H1 (cell line): ENCODE measurements at regions not wholly inside any gene's neighbourhood (a gene's known extent, or its start where the extent isn't known, plus 50 kb on each side); places are given as distances from the start of the nearest gene placed in this dataset.

Experiments
- CTCF ChIA-PET: fragments of 300-600 bp; sonication (Branson Sonifier 250); formaldehyde crosslinking; loops from one replicate; lab custom pipeline; 2021; ENCODE audit not compliant: partially characterized antibody; lab: Charles Lee
- POLR2A ChIA-PET: fragments of 300-600 bp; sonication (Branson Sonifier 250); formaldehyde crosslinking; loops from one replicate; lab custom pipeline; 2021; ENCODE audit warnings: inconsistent platforms; ENCODE audit not compliant: partially characterized antibody; lab: Charles Lee
- DNase-seq, 2 experiments: peaks; one replicate each; pipeline versions ENCODE4 v3.0.0 to v3.0.0-alpha.2; 2010 to 2022; ENCODE audit warnings: low spot score in 2 of 2, low read depth in 1 of 2, mixed read lengths in 1 of 2
- FAIRE-seq: peaks from 2 replicates; lab custom pipeline; 2011; peaks lifted over from hg19 to GRCh38; lab: Jason Lieb, UNC
- H2AFZ ChIP-seq: 2 replicates; pipeline ENCODE4 v1.8.1; 2012; ENCODE audit warnings: low read length, inconsistent platforms
- H2AK5ac ChIP-seq: 2 replicates; pipeline ENCODE4 v1.6.1; 2013; ENCODE audit warnings: low read depth, low read length
- H2BK120ac ChIP-seq: replicated peaks from 2 replicates; pipeline ENCODE3; 2013; ENCODE audit warnings: low read depth, low read length, inconsistent platforms
- H2BK12ac ChIP-seq: 2 replicates; pipeline ENCODE4 v1.6.1; 2013; ENCODE audit warnings: low read depth, low read length
- H2BK15ac ChIP-seq: 2 replicates; pipeline ENCODE4 v1.6.1; 2013; ENCODE audit warnings: low read length
- H2BK20ac ChIP-seq: 2 replicates; pipeline ENCODE4 v1.6.1; 2013; ENCODE audit warnings: low read length
- H2BK5ac ChIP-seq: 2 replicates; pipeline ENCODE4 v1.6.1; 2013; ENCODE audit warnings: low read depth, low read length
- H3K14ac ChIP-seq: 2 replicates; pipeline ENCODE4 v1.6.1; 2013; ENCODE audit warnings: inconsistent platforms; ENCODE audit not compliant: insufficient read length
- H3K18ac ChIP-seq: 2 replicates; pipeline ENCODE4 v1.6.1; 2013; ENCODE audit warnings: low read length; ENCODE audit errors: extremely low read depth
- H3K23ac ChIP-seq: 2 replicates; pipeline ENCODE4 v1.6.1; 2013; ENCODE audit warnings: inconsistent platforms; ENCODE audit not compliant: insufficient read length
- H3K23me2 ChIP-seq: 2 replicates; pipeline ENCODE4 v1.6.1; 2013; ENCODE audit warnings: low read depth, low read length
- H3K27ac ChIP-seq: 2 replicates; pipeline ENCODE4 v1.6.1; 2011; ENCODE audit warnings: low read depth, low read length, inconsistent platforms
- H3K27me3 ChIP-seq, 4 experiments: replicated peaks in 1 of 4; 1 replicate in 1 of 4; 2 replicates in 3 of 4; pipeline versions ENCODE4 v1.6.1 to v1.8.1; 2011 to 2013; ENCODE audit warnings: low read length in 3 of 4, mild to moderate bottlenecking in 3 of 4, inconsistent platforms in 2 of 4, mixed read lengths in 2 of 4, moderate library complexity in 1 of 4; ENCODE audit not compliant: control insufficient read depth in 3 of 4, insufficient read depth in 3 of 4; ENCODE audit errors: extremely low read depth in 1 of 4
- H3K36me3 ChIP-seq, 4 experiments: 2 replicates each; pipeline versions ENCODE4 v1.6.1 to v1.8.1; 2011 to 2013; ENCODE audit warnings: mild to moderate bottlenecking in 4 of 4, low read length in 3 of 4, moderate library complexity in 2 of 4, control low read depth in 1 of 4, inconsistent platforms in 1 of 4; ENCODE audit not compliant: insufficient read depth in 4 of 4, control insufficient read depth in 2 of 4
- H3K4ac ChIP-seq: replicated peaks from 2 replicates; pipeline ENCODE3; 2013; ENCODE audit warnings: low read length, low read depth, mixed read lengths, inconsistent platforms; ENCODE audit not compliant: insufficient read length
- H3K4me1 ChIP-seq, 4 experiments: replicated peaks in 1 of 4; 1 replicate in 1 of 4; 2 replicates in 3 of 4; pipeline versions ENCODE4 v1.6.1 to v1.8.1; 2011 to 2013; ENCODE audit warnings: low read length in 3 of 4, inconsistent platforms in 2 of 4, mixed read lengths in 1 of 4; ENCODE audit not compliant: insufficient read depth in 4 of 4, control insufficient read depth in 3 of 4
- H3K4me2 ChIP-seq, 2 experiments: 2 replicates each; pipeline versions ENCODE4 v1.6.1 to v1.8.1; 2011 to 2013; ENCODE audit warnings: low read depth in 2 of 2, low read length in 2 of 2, control low read depth in 1 of 2, inconsistent platforms in 1 of 2, mild to moderate bottlenecking in 1 of 2; ENCODE audit not compliant: insufficient read depth in 1 of 2
- H3K4me3 ChIP-seq, 4 experiments: fragments of 200-600, 300-600 bp in 1 of 4; sonication (generic), shearing (Covaris generic), sonication (Bioruptor Twin) in 1 of 4; 2 replicates each; pipeline versions ENCODE4 v1.5.1 to v1.8.1; 2011 to 2016; ENCODE audit warnings: low read length in 4 of 4, low read depth in 3 of 4, control low read depth in 2 of 4, inconsistent platforms in 2 of 4, mild to moderate bottlenecking in 2 of 4, mixed read lengths in 1 of 4, moderate library complexity in 1 of 4; ENCODE audit not compliant: insufficient read depth in 2 of 4; ENCODE audit errors: extremely low read depth in 1 of 4
- H3K56ac ChIP-seq: replicated peaks from 2 replicates; pipeline ENCODE3; 2013; ENCODE audit warnings: low read depth, mild to moderate bottlenecking, mixed read lengths, low read length, inconsistent platforms; ENCODE audit not compliant: insufficient read length
- H3K79me1 ChIP-seq: 2 replicates; pipeline ENCODE4 v1.6.1; 2013; ENCODE audit warnings: low read depth, low read length, control low read depth
- H3K79me2 ChIP-seq, 2 experiments: 2 replicates each; pipeline versions ENCODE4 v1.6.1 to v1.8.1; 2012 to 2013; ENCODE audit warnings: low read length in 2 of 2, mild to moderate bottlenecking in 2 of 2, inconsistent platforms in 1 of 2; ENCODE audit not compliant: insufficient read depth in 2 of 2, control insufficient read depth in 1 of 2
- H3K9ac ChIP-seq, 4 experiments: replicated peaks in 1 of 4; 1 replicate in 1 of 4; 2 replicates in 3 of 4; pipeline versions ENCODE4 v1.6.1 to v1.8.1; 2011 to 2013; ENCODE audit warnings: low read depth in 3 of 4, low read length in 3 of 4, control low read depth in 2 of 4, mild to moderate bottlenecking in 2 of 4, moderate library complexity in 2 of 4, inconsistent platforms in 1 of 4; ENCODE audit errors: extremely low read depth in 1 of 4
- H3K9me3 ChIP-seq, 2 experiments: 2 replicates each; pipeline versions ENCODE4 v1.6.1 to v1.8.1; 2012 to 2013; ENCODE audit warnings: mild to moderate bottlenecking in 2 of 2, moderate library complexity in 2 of 2, control low read depth in 1 of 2, inconsistent platforms in 1 of 2, low read depth in 1 of 2, low read length in 1 of 2, mixed read lengths in 1 of 2; ENCODE audit not compliant: insufficient read depth in 2 of 2
- H4K20me1 ChIP-seq, 2 experiments: replicated peaks in 1 of 2; 2 replicates each; pipeline versions ENCODE3 to v1.8.1; 2011 to 2013; ENCODE audit warnings: inconsistent platforms in 2 of 2, low read length in 2 of 2, mild to moderate bottlenecking in 1 of 2; ENCODE audit not compliant: insufficient read depth in 2 of 2, control insufficient read depth in 1 of 2
- H4K5ac ChIP-seq: 2 replicates; pipeline ENCODE4 v1.6.1; 2013; ENCODE audit warnings: low read length, low read depth, mixed read lengths, inconsistent platforms; ENCODE audit not compliant: insufficient read length
- H4K8ac ChIP-seq: 2 replicates; pipeline ENCODE4 v1.8.0; 2013; ENCODE audit warnings: mild to moderate bottlenecking, moderate library complexity, low read length, inconsistent platforms; ENCODE audit not compliant: insufficient read depth; ENCODE audit errors: extremely low read depth
- H4K91ac ChIP-seq: replicated peaks from 2 replicates; pipeline ENCODE3; 2013; ENCODE audit warnings: low read length, mixed read lengths, inconsistent platforms; ENCODE audit not compliant: insufficient read length
- BCL11A ChIP-seq, 2 experiments: IDR thresholded peaks; one replicate each; pipeline ENCODE4 v1.6.1; 2011; ENCODE audit warnings: low read depth in 2 of 2, low read length in 2 of 2, mild to moderate bottlenecking in 2 of 2
- BRCA1 ChIP-seq: IDR thresholded peaks from 2 replicates; pipeline ENCODE4 v1.6.1; 2012; ENCODE audit warnings: low read depth, low read length, improper control_type of control experiment
- CBX5 ChIP-seq: fragments of 300-800, 300-1000 bp; sonication (generic); IDR thresholded peaks from 2 replicates; pipeline ENCODE4 v1.7.1; 2016; ENCODE audit warnings: antibody characterized with exemption, low read length, low read depth
- CREB1 ChIP-seq: IDR thresholded peaks from 2 replicates; pipeline ENCODE4 v1.6.1; 2012; ENCODE audit warnings: inconsistent platforms
- EGR1 ChIP-seq: IDR thresholded peaks from 2 replicates; pipeline ENCODE4 v1.6.1; 2011; ENCODE audit warnings: low read depth, low read length, borderline replicate concordance
- EP300 ChIP-seq, 2 experiments: IDR thresholded peaks; 1 replicate in 1 of 2; 2 replicates in 1 of 2; pipeline ENCODE4 v1.6.1; 2011 to 2012; ENCODE audit warnings: low read depth in 2 of 2, low read length in 2 of 2, mild to moderate bottlenecking in 2 of 2, borderline replicate concordance in 1 of 2, inconsistent platforms in 1 of 2, moderate library complexity in 1 of 2
- KDM4A ChIP-seq: IDR thresholded peaks from one replicate; pipeline ENCODE4 v1.7.1; 2012; ENCODE audit warnings: low read depth, mild to moderate bottlenecking, moderate library complexity, low read length, inconsistent platforms; ENCODE audit not compliant: severe bottlenecking
- KDM5A ChIP-seq: fragments of 200-600 bp; IDR thresholded peaks from 2 replicates; pipeline ENCODE4 v1.7.1; 2012; ENCODE audit warnings: mild to moderate bottlenecking, low read length, inconsistent platforms, mixed read lengths
- MAFK ChIP-seq: IDR thresholded peaks from 2 replicates; pipeline ENCODE4 v1.6.1; 2012; ENCODE audit warnings: low read depth, mild to moderate bottlenecking, improper control_type of control experiment, low read length
- NANOG ChIP-seq: IDR thresholded peaks from 2 replicates; pipeline ENCODE4 v1.6.1; 2011; ENCODE audit warnings: low read length, low read depth, mild to moderate bottlenecking, inconsistent platforms; ENCODE audit not compliant: insufficient read depth, poor library complexity, severe bottlenecking
- NRF1 ChIP-seq: IDR thresholded peaks from 2 replicates; pipeline ENCODE4 v1.6.1; 2011; ENCODE audit warnings: mild to moderate bottlenecking, low read depth, low read length, improper control_type of control experiment
- SP4 ChIP-seq: IDR thresholded peaks from 2 replicates; pipeline ENCODE4 v1.6.1; 2012; ENCODE audit warnings: low read length, inconsistent platforms
- TEAD4 ChIP-seq: IDR thresholded peaks from 2 replicates; pipeline ENCODE4 v1.6.1; 2012; ENCODE audit warnings: low read depth, low read length, inconsistent platforms, mixed read lengths
- WGBS, 2 experiments: shearing (Covaris generic) in 1 of 2; methylation state at CpG; one replicate each; pipeline versions ENCODE4 v1.1.6 to v1.1.7; 2013 to 2015; ENCODE audit warnings: low lambda C conversion rate in 2 of 2, mixed read lengths in 2 of 2, inconsistent platforms in 1 of 2, low coverage in 1 of 2, missing lambda C conversion rate in 1 of 2; ENCODE audit not compliant: insufficient replicate concordance in 2 of 2, insufficient coverage in 1 of 2, insufficient read length in 1 of 2; ENCODE audit errors: extremely low coverage in 1 of 2, missing lambda C conversion rate in 1 of 2; 5-methylcytosine and 5-hydroxymethylcytosine counted together
- TF ChIP-seq, protein P1 (sequence below): IDR thresholded peaks from 2 replicates; pipeline ENCODE4 v1.6.1; 2011; ENCODE audit warnings: low read length, improper control_type of control experiment

GRCh38 chr10:42149027-42149700 is 489.2 kb downstream of the ZNF33B start:
- Histone ChIP-seq H2AK5ac (no peak overlapping the region), H3K27me3 (no peaks in the 10 kb centered on the region), H4K20me1 (no peaks in the 10 kb centered on the region), H3K14ac (no peak overlapping the region), H3K79me2 (no peaks in the 10 kb centered on the region), H2BK15ac (no peak overlapping the region), H3K56ac (no peak overlapping the region), H2BK120ac (no peak overlapping the region), H3K23me2 (no peaks in the 10 kb centered on the region), H3K79me1 (no peaks in the 10 kb centered on the region), H3K27ac (no peak overlapping the region), H3K23ac (no peak overlapping the region), H3K4me3 (no peak overlapping the region), H3K4ac (no peak overlapping the region), H3K4me2 (no peak overlapping the region), H3K9me3 (peaks cover 9 to 56% of the 10 kb centered on the region in 2 experiments), H3K18ac (no peak overlapping the region), H4K5ac (no peak overlapping the region), H4K91ac (no peak overlapping the region), H3K9ac (no peak overlapping the region), H2BK5ac (no peak overlapping the region), H4K8ac (no peak overlapping the region), H3K4me1 (no peaks in the 10 kb centered on the region), H3K36me3 (no peaks in the 10 kb centered on the region; a peak in 1 of 8 replicates), H2BK12ac (no peak overlapping the region), H2BK20ac (no peak overlapping the region), H2AFZ (no peak overlapping the region)
- no peak for DNase-seq
- ChIA-PET CTCF (no interaction called here), POLR2A (no interaction called here)
- 89% methylated on average over 24 of the region's 42 CpGs; no CpG with 5 or more reads in 1 of the 2 experiments for WGBS, 2 experiments
- no peak for FAIRE-seq
- no peak for TF ChIP-seq KDM5A
- no peak for TF ChIP-seq MAFK
- no peak for TF ChIP-seq NANOG
- no peak for TF ChIP-seq CREB1
- TF ChIP-seq BCL11A (IDR thresholded peaks at IDR 0.05; ENCODE audit: low read depth in 2 of 2, low read length in 2 of 2), result no peak
- TF ChIP-seq SP4, result no peak
- no peak for TF ChIP-seq CBX5
- no peak for TF ChIP-seq EP300 (IDR thresholded peaks at IDR 0.05; ENCODE audit: borderline replicate concordance in 1 of 2, low read depth in 2 of 2, low read length in 2 of 2)
- no peak for TF ChIP-seq BRCA1
- TF ChIP-seq NRF1, result no peak
- TF ChIP-seq EGR1, result no peak
- no peak for TF ChIP-seq TEAD4
- TF ChIP-seq KDM4A, result no peak
- TF ChIP-seq, protein P1, sequence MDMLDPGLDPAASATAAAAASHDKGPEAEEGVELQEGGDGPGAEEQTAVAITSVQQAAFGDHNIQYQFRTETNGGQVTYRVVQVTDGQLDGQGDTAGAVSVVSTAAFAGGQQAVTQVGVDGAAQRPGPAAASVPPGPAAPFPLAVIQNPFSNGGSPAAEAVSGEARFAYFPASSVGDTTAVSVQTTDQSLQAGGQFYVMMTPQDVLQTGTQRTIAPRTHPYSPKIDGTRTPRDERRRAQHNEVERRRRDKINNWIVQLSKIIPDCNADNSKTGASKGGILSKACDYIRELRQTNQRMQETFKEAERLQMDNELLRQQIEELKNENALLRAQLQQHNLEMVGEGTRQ, result no peak
